SK-N-SH (cell line): ENCODE measurements at regions not wholly inside any gene's neighbourhood (a gene's known extent, or its start where the extent isn't known, plus 50 kb on each side); places are given as distances from the start of the nearest gene placed in this dataset.

Experiments used
- CTCF ChIP-seq: fragments of 200-600 bp; sonication (generic); IDR thresholded peaks from 2 replicates; pipeline ENCODE4 v1.6.1; 2017; ENCODE audit warnings: antibody characterized with exemption, mild to moderate bottlenecking, moderate library complexity
- EP300 ChIP-seq, 2 experiments: IDR thresholded peaks; 2 replicates each; pipeline versions ENCODE4 v1.4.0 to v1.6.1; 2012; ENCODE audit warnings: borderline replicate concordance in 1 of 2, low read depth in 1 of 2, low read length in 1 of 2
- EZH2phosphoT487 ChIP-seq: fragments of 200-600 bp; sonication (generic); IDR thresholded peaks from 2 replicates; pipeline ENCODE4 v1.6.1; 2017; ENCODE audit warnings: low read depth, mixed run types, mild to moderate bottlenecking, antibody characterized with exemption, moderate library complexity, borderline replicate concordance

DNA sequence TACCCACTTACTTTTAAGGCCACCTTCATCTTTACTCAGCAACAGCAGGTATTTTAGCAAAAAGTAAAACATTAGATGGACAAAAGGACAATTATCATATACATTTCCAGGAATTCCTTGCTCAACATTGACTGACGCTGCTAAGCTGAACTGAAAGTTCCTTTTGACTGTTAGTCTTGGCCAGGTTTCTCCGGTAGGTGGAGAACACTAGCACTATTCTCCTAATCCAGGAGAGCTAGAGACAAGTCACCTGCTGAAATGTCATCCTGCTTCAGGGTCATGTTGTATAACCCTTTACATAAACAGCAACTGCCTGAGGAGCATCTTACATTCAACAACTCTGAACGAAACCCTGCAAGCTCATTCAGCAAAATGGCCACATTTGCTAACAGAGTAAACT is 109.0 kb upstream of the ESRRG start:
- TF ChIP-seq EZH2phosphoT487 = no peak
- no peak for TF ChIP-seq EP300 (IDR thresholded peaks at IDR 0.05; ENCODE audit: borderline replicate concordance in 1 of 2, low read depth in 1 of 2, low read length in 1 of 2)
- TF ChIP-seq CTCF = no peak
